Adrenal gland (tissue), 5 donors: ENCODE measurements at regions not wholly inside any gene's neighbourhood (a gene's known extent, or its start where the extent isn't known, plus 50 kb on each side); places are given as distances from the start of the nearest gene placed in this dataset.

Experiments
- CTCF ChIP-seq, 6 experiments: fragments of 450-650 bp in 4 of 6; fragments of 200-600 bp in 2 of 6; sonication (generic) in 1 of 6; IDR thresholded peaks; 1 replicate in 5 of 6; 2 replicates in 1 of 6; pipeline versions ENCODE4 v1.5.1 to v1.8.0; 2016 to 2021; ENCODE audit warnings: antibody characterized with exemption in 6 of 6, mild to moderate bottlenecking in 2 of 6, moderate library complexity in 1 of 6
- POLR2A ChIP-seq, 2 donors: fragments of 450-650 bp; IDR thresholded peaks; one replicate each; pipeline ENCODE4 v1.6.1; 2017; ENCODE audit warnings: antibody characterized with exemption in 2 of 2, mild to moderate bottlenecking in 2 of 2, moderate library complexity in 1 of 2
- donor health status: DM: no; HTN: no; CAD: no.

- TF ChIP-seq CTCF (IDR thresholded peaks at IDR 0.05) = no peak
- TF ChIP-seq POLR2A (IDR thresholded peaks at IDR 0.05) = no peak
These were observed 463.6 kb downstream of the ETNK1 start for GRCh38 chr12:23088594-23088993.
